BJ (cell line): ENCODE measurements at regions not wholly inside any gene's neighbourhood (a gene's known extent, or its start where the extent isn't known, plus 50 kb on each side); places are given as distances from the start of the nearest gene placed in this dataset.

ENCODE experiments used
- CTCF ChIA-PET: fragments of 350-600 bp; formaldehyde crosslinking; extraction: SDS; loops from one replicate; lab custom pipeline; 2021; ENCODE audit warnings: antibody characterized with exemption, inconsistent platforms; lab: Yijun Ruan, JAX
- POLR2A ChIA-PET: fragments of 300-600 bp; sonication (Branson Sonifier 250); formaldehyde crosslinking; extraction: SDS; loops from one replicate; lab custom pipeline; 2021; ENCODE audit warnings: antibody characterized with exemption; lab: Charles Lee
- DNase-seq: peaks from one replicate; pipeline ENCODE4 v3.0.0-alpha.2; 2011; ENCODE audit warnings: low read depth
- H3K27me3 ChIP-seq: 2 replicates; pipeline ENCODE4 v1.6.0; 2011; ENCODE audit warnings: low read length; ENCODE audit not compliant: control insufficient read depth, insufficient read depth
- H3K36me3 ChIP-seq: 2 replicates; pipeline ENCODE4 v1.5.1; 2011; ENCODE audit warnings: low read length; ENCODE audit not compliant: control insufficient read depth, insufficient read depth
- H3K4me3 ChIP-seq: 2 replicates; pipeline ENCODE4 v1.5.1; 2011; ENCODE audit warnings: low read depth, mild to moderate bottlenecking, control low read depth, low read length
- CTCF ChIP-seq: IDR thresholded peaks from 2 replicates; pipeline ENCODE4 v1.5.1; 2011; ENCODE audit warnings: low read depth, mild to moderate bottlenecking, control low read depth, inconsistent platforms, low read length, moderate library complexity; ENCODE audit not compliant: insufficient read depth

GRCh38 chr2:206212673-206213513 is 53.2 kb downstream of the EEF1B2 start:
- Histone ChIP-seq H3K36me3 (no peaks in the 10 kb centered on the region), H3K4me3 (peak overlapping the region; percentile 30), H3K27me3 (peaks cover 1% of the 10 kb centered on the region; the same call in 1 of the 2 replicates)
- DNase-seq: peak; percentile 63
- TF ChIP-seq CTCF: no peak
- POLR2A ChIA-PET: interaction anchor here (1.0 kb wide), 1 partner anchor 127 kb away, joined by 3 read pairs; the partner anchor contains the start of gene INO80D
- CTCF ChIA-PET: interaction anchor here (0.7 to 1.5 kb wide), 4 partner anchors 9 to 96 kb away, joined by 3 to 6 read pairs (median 4); no protein-coding TSS in a partner anchor

DNA sequence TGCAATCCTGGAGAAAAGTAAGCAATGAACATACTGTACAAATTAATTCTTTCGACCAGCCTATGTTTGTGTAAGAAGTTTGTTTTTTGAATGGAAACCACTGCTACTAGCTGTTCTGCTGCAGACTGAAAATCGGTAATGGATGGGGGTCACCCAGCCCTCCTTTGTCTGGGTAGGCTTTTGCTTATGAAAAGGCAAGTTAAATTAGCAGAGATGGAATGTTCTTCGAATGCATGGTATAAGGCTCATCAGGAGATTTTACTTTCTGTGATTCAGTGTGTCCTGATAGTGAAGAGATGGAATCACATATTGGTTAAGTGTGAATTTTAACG is 53.8 kb downstream of the EEF1B2 start:
- POLR2A ChIA-PET: interaction anchor here (1.0 kb wide), 1 partner anchor 127 kb away, joined by 3 read pairs; the partner anchor contains the start of gene INO80D
- Histone ChIP-seq H3K4me3 (peak overlapping the region; percentile 30), H3K27me3 (peaks cover 1% of the 10 kb centered on the region; the same call in 1 of the 2 replicates), H3K36me3 (no peaks in the 10 kb centered on the region)
- CTCF ChIA-PET: interaction anchor here (1.2 to 1.5 kb wide), 3 partner anchors 10 to 52 kb away, joined by 3 to 6 read pairs (median 4); no protein-coding TSS in a partner anchor
- no peak for DNase-seq
- TF ChIP-seq CTCF: no peak

GRCh38 chr2:206217166-206217565 is 57.3 kb upstream of the ZDBF2 start:
- TF ChIP-seq CTCF: no peak
- no peak overlapping the region for H3K4me3 ChIP-seq
- peaks cover 1% of the 10 kb centered on the region; the same call in 1 of the 2 replicates for H3K27me3 ChIP-seq
- no peaks in the 10 kb centered on the region for H3K36me3 ChIP-seq
- POLR2A ChIA-PET: no interaction called here
- CTCF ChIA-PET: interaction anchor here (0.6 kb wide), 1 partner anchor 23 kb away, joined by 3 read pairs; no protein-coding TSS in a partner anchor
- no peak for DNase-seq

DNA sequence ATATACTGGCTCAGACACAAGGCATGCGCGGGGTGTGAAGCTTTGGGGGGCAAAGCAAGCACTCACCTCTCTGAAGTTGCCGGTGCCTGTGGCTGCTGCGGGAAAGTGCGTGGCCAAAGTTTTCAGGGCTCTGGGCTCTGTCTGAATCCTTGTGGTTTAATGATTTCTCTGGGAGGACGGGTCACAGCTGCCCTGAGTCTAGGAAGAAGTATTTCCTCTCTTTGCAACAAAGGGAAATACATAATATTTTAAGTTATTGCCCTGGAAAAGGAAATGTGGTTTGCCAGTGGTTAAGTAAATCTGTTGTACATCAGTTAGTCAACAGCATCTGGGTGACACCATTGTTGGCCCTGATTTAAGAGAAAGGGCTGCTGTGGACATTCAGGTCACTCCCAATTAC is 56.7 kb upstream of the ZDBF2 start:
- Histone ChIP-seq H3K36me3 (no peaks in the 10 kb centered on the region), H3K4me3 (no peak overlapping the region), H3K27me3 (peaks cover 1% of the 10 kb centered on the region; the same call in 1 of the 2 replicates)
- ChIA-PET POLR2A (no interaction called here), CTCF (no interaction called here)
- TF ChIP-seq CTCF: no peak
- DNase-seq: no peak

- TF ChIP-seq CTCF: no peak
- Histone ChIP-seq H3K36me3 (no peaks in the 10 kb centered on the region), H3K27me3 (peaks cover 1% of the 10 kb centered on the region; the same call in 1 of the 2 replicates), H3K4me3 (no peak overlapping the region)
- DNase-seq: no peak
- ChIA-PET CTCF (no interaction called here), POLR2A (no interaction called here)
Measured at GRCh38 chr2:206218156-206218555, 56.3 kb upstream of the ZDBF2 start.
